ENCODE measurements at regions not wholly inside any gene's neighbourhood (a gene's known extent, or its start where the extent isn't known, plus 50 kb on each side); places are given as distances from the start of the nearest gene placed in this dataset.
"Not testable (repeated sequence)": the region's sequence is repeated elsewhere in the genome, so short reads cannot be mapped to it uniquely, and the experiment has no call there.

- H3K9me3 Mint-ChIP-seq = peaks cover 16% of the 10 kb centered on the region
- ATAC-seq = not testable (repeated sequence)
Measured at GRCh38 chr22:48997605-48998004, 830.1 kb downstream of the BRD1 start.

DNA sequence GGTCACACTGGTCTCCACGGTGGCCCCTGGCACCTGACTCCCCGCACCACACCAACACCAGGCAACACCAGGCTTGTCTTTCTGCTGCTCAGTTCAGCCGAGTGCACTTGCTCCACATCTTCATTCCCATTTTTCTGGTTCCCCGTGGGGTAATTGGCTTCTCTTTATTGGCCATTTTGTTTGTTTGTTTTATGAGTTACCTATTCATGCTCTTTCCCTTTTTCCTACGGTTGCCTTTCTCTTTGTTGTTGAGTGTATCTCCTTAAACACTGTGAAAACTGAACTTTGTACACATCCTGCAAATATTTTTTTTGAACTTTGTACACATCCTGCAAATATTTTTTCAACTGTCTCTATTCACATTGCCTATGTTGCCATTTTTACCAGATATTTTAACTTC is 834.0 kb downstream of the BRD1 start:
- no peaks in the 10 kb centered on the region for H3K36me3 Mint-ChIP-seq (ENCODE audit: insufficient read depth)
- no peak overlapping the region for H3K4me3 Mint-ChIP-seq
- DNase-seq (no peak), ATAC-seq (no peak)
- H3K4me1 Mint-ChIP-seq (ENCODE audit: low read depth) = no peaks in the 10 kb centered on the region
- H3K9me3 Mint-ChIP-seq = no peaks in the 10 kb centered on the region
- peaks cover 8% of the 10 kb centered on the region for H3K27me3 Mint-ChIP-seq (ENCODE audit: low read depth)

More at GRCh38 chr22:48997605-48998004, 830.1 kb downstream of the BRD1 start:
- not testable (repeated sequence) for H3K4me3 Mint-ChIP-seq; H3K4me1 Mint-ChIP-seq (ENCODE audit: low read depth); H3K36me3 Mint-ChIP-seq (ENCODE audit: insufficient read depth); DNase-seq
- peaks cover 12% of the 10 kb centered on the region for H3K27me3 Mint-ChIP-seq (ENCODE audit: low read depth)

DNA sequence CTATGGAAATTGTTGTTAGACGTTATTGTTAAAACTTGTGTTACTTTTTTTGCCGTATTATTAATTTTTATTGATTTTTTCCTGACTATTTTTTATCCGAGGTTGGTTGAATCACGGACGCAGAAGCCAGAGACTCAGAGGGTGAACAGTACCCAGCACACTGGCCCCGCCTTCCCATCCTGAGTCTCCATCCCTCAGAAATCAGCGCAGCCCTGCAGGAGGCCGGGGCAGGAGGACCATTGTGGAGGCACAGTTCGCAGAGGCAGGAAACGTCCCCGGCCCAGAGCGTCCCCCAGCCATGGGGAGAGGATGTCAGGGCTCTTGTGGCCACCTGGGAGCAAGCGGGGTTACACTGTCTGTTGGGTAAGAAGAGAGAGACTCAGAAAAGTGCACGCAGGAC is 843.0 kb downstream of the BRD1 start:
- Mint-ChIP-seq H3K4me3 (no peak overlapping the region), H3K4me1 (ENCODE audit: low read depth) (no peaks in the 10 kb centered on the region), H3K36me3 (ENCODE audit: insufficient read depth) (no peaks in the 10 kb centered on the region), H3K27me3 (ENCODE audit: low read depth) (peaks cover 7% of the 10 kb centered on the region), H3K9me3 (no peaks in the 10 kb centered on the region)
- ATAC-seq (no peak), DNase-seq (no peak)

DNA sequence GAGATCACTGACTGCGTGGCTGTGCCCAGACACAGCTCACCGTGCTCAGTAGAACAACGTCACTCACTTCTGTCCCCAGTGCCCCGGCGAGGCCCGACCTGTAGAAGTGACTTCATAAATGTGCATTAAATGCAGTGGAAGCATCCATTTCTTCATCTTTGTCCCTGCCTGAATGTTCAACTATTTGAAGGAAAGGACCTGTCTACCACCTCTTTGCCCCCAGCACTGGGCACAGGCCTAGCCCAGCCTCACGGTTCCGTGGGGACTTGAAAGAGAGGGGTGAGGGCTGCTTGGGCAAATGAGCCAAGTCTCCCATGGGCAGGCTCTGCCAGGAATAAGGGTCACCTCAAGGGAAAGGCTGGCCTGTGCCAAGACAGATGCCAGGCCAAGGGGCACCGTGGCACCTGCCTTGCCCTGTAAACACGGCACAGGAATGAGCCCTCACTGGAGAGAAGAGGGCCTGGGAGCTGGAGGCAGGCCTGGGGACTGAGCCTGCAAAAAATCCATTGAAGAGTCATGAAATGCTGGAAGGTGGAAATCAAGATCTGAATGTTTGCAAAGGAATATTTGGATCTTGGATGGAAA is 845.3 kb downstream of the BRD1 start:
- ATAC-seq (no peak), DNase-seq (no peak)
- Mint-ChIP-seq H3K27me3 (ENCODE audit: low read depth) (peaks cover 9% of the 10 kb centered on the region), H3K4me1 (ENCODE audit: low read depth) (no peaks in the 10 kb centered on the region), H3K9me3 (no peaks in the 10 kb centered on the region), H3K36me3 (ENCODE audit: insufficient read depth) (no peaks in the 10 kb centered on the region), H3K4me3 (no peak overlapping the region)

GRCh38 chr22:48981371-48982061 is 846.2 kb downstream of the BRD1 start:
- Mint-ChIP-seq H3K27me3 (ENCODE audit: low read depth) (peaks cover 11% of the 10 kb centered on the region), H3K9me3 (no peaks in the 10 kb centered on the region), H3K36me3 (ENCODE audit: insufficient read depth) (no peaks in the 10 kb centered on the region), H3K4me3 (no peak overlapping the region), H3K4me1 (ENCODE audit: low read depth) (no peaks in the 10 kb centered on the region)
- ATAC-seq (no peak), DNase-seq (no peak)

GRCh38 chr22:48980918-48981317 is 846.8 kb downstream of the BRD1 start:
- DNase-seq (no peak), ATAC-seq (no peak)
- Mint-ChIP-seq H3K36me3 (ENCODE audit: insufficient read depth) (no peaks in the 10 kb centered on the region), H3K27me3 (ENCODE audit: low read depth) (peaks cover 14% of the 10 kb centered on the region), H3K4me1 (ENCODE audit: low read depth) (no peaks in the 10 kb centered on the region), H3K9me3 (no peaks in the 10 kb centered on the region), H3K4me3 (no peak overlapping the region)

- DNase-seq (no peak), ATAC-seq (no peak)
- no peaks in the 10 kb centered on the region for H3K36me3 Mint-ChIP-seq (ENCODE audit: insufficient read depth)
- no peaks in the 10 kb centered on the region for H3K9me3 Mint-ChIP-seq
- H3K27me3 Mint-ChIP-seq (ENCODE audit: low read depth) = peaks cover 19% of the 10 kb centered on the region
- no peaks in the 10 kb centered on the region for H3K4me1 Mint-ChIP-seq (ENCODE audit: low read depth)
- H3K4me3 Mint-ChIP-seq = no peak overlapping the region
Measured at GRCh38 chr22:48980409-48980808, 847.3 kb downstream of the BRD1 start.

DNA sequence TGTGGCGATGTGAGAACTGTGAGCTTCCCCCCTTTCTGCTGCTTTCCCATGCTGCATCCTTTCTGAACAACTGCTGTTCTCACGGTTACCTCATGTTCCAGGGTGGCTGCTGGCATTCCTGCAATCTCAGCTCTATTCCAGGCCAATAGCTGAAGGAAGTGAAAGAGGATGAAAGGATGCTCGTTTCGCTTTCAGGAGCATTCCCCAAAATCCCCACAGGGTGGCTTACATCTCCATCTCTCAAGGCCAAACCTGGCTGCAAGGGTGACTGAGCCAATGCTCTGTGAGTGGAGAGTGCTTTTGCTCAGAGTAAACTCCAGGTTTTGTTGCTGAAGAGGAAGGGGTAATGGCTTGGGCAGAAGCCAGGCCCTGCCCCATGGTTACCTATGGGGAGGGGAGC is 848.2 kb downstream of the BRD1 start:
- Mint-ChIP-seq H3K4me1 (ENCODE audit: low read depth) (no peaks in the 10 kb centered on the region), H3K9me3 (no peaks in the 10 kb centered on the region), H3K4me3 (no peak overlapping the region), H3K36me3 (ENCODE audit: insufficient read depth) (no peaks in the 10 kb centered on the region), H3K27me3 (ENCODE audit: low read depth) (peaks cover 20% of the 10 kb centered on the region)
- DNase-seq (no peak), ATAC-seq (no peak)

DNA sequence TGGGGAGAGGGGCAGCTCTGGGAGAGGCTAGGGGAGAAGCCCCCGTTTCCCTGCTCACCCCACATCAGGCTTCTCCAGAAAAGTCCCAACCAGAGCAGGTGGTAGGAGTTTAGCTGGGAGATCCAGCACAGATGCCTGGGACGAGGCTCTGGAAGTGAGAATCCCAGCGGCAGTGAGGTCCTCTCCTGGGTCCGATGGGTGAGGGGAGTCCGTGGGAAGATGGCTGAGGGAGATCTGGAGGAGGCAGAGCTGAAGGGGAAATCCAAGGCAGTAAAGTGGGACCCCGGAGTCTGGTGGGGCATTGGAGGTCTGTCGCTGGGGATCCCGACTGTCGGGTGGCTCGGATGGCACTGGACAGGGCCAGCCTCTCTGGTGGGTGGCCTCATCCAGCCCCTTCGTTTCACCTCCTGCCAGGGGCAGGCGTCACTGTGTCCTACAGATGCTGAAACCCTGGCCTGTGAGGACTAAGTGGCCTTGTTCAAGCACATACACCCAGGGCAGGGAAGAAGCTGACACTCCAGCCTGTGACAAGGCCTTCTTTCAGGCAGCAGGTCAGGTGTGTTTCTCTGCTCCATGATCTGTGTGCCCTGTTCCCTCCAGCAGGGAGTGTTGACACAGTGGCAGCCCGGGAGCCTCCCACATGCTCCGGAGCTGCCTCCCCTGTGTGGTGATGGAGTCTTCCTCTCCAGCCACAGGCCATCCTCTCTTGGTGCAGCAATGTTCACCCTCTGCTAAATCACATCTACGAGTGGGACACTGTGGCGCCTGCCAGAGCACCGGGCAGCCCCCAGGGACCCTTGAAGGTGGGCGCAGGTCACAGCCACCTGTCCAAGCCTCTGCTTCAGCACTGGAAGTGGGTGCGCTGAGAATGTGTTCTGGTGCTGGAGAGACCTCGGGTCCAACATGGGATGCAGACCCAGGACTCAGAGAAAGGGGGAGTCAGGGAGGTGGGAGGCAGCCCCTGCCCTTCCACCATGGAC is 850.8 kb downstream of the BRD1 start:
- H3K36me3 Mint-ChIP-seq (ENCODE audit: insufficient read depth) = no peaks in the 10 kb centered on the region
- no peak overlapping the region for H3K4me3 Mint-ChIP-seq
- DNase-seq = no peak
- H3K4me1 Mint-ChIP-seq (ENCODE audit: low read depth) = no peaks in the 10 kb centered on the region
- no peaks in the 10 kb centered on the region for H3K9me3 Mint-ChIP-seq
- H3K27me3 Mint-ChIP-seq (ENCODE audit: low read depth) = peaks cover 18% of the 10 kb centered on the region
- ATAC-seq = no peak

GRCh38 chr22:48975886-48976285 is 851.8 kb downstream of the BRD1 start:
- Mint-ChIP-seq H3K9me3 (no peaks in the 10 kb centered on the region), H3K27me3 (ENCODE audit: low read depth) (peaks cover 20% of the 10 kb centered on the region), H3K4me3 (no peak overlapping the region), H3K36me3 (ENCODE audit: insufficient read depth) (no peaks in the 10 kb centered on the region), H3K4me1 (ENCODE audit: low read depth) (no peaks in the 10 kb centered on the region)
- no peak for ATAC-seq
- DNase-seq = no peak

GRCh38 chr22:48975316-48975741 is 852.3 kb downstream of the BRD1 start:
- no peak overlapping the region for H3K4me3 Mint-ChIP-seq
- no peaks in the 10 kb centered on the region for H3K36me3 Mint-ChIP-seq (ENCODE audit: insufficient read depth)
- DNase-seq = no peak
- no peaks in the 10 kb centered on the region for H3K4me1 Mint-ChIP-seq (ENCODE audit: low read depth)
- peaks cover 16% of the 10 kb centered on the region for H3K27me3 Mint-ChIP-seq (ENCODE audit: low read depth)
- no peaks in the 10 kb centered on the region for H3K9me3 Mint-ChIP-seq
- ATAC-seq = no peak

DNA sequence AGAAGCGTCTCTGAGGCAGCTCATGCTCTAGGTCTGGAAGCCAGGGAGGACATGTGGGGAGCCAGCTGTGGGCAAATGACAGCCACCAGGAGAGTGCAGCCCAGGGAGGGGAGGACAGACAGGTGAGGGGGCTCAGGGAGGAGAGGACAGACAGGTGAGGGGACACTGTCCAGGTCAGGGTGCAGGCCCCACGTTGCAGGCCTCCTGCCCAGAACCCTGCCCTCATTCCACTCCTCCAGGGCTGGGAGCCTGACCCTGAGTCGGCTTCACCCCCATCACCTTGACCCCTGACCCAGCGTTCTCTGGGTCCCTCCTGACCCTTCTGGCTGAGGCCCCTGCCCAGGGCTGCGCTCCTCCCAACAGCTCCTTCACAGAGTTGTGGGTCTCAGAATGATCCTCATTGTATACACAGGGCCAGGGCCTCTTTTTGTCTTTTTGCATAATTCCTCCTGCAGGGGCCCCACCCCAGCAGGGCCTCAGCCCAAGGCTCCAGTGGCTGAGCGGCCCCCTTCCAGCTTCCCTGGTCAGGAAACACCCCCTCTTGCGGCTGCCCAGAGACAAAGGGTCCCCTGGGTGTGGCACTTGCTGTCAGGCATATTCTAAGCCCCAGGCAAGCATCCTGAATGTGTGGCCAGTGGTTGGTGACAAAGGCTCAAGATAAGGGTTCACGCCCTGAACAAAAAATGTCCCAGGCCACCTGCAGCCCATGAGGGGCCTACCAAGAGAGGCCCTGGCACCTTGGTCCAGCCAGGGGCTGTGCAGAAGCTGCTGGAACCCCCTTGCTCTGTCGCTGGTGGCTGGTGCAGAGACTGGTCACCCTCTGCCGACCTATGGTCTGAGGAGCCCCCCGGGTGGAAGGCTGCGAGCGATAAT is 853.0 kb downstream of the BRD1 start:
- no peak overlapping the region for H3K4me3 Mint-ChIP-seq
- no peaks in the 10 kb centered on the region for H3K9me3 Mint-ChIP-seq
- peaks cover 16% of the 10 kb centered on the region for H3K27me3 Mint-ChIP-seq (ENCODE audit: low read depth)
- ATAC-seq (no peak), DNase-seq (no peak)
- no peaks in the 10 kb centered on the region for H3K36me3 Mint-ChIP-seq (ENCODE audit: insufficient read depth)
- H3K4me1 Mint-ChIP-seq (ENCODE audit: low read depth) = no peaks in the 10 kb centered on the region

- Mint-ChIP-seq H3K27me3 (ENCODE audit: low read depth) (peaks cover 14% of the 10 kb centered on the region), H3K4me1 (ENCODE audit: low read depth) (no peaks in the 10 kb centered on the region), H3K36me3 (ENCODE audit: insufficient read depth) (no peaks in the 10 kb centered on the region), H3K4me3 (no peak overlapping the region), H3K9me3 (no peaks in the 10 kb centered on the region)
- DNase-seq (no peak), ATAC-seq (no peak)
Measured at GRCh38 chr22:48973694-48974041, 854.0 kb downstream of the BRD1 start.
